GM21619 (cell line): ENCODE measurements at regions not wholly inside any gene's neighbourhood (a gene's known extent, or its start where the extent isn't known, plus 50 kb on each side); places are given as distances from the start of the nearest gene placed in this dataset.
"Not testable (repeated sequence)": the region's sequence is repeated elsewhere in the genome, so short reads cannot be mapped to it uniquely, and the experiment has no call there.

ENCODE experiments used
- ATAC-seq: cut with Tn5 transposase; IDR thresholded peaks from one replicate; pipeline ENCODE4 v1.9.1; 2021; ENCODE audit not compliant: unreplicated experiment

DNA sequence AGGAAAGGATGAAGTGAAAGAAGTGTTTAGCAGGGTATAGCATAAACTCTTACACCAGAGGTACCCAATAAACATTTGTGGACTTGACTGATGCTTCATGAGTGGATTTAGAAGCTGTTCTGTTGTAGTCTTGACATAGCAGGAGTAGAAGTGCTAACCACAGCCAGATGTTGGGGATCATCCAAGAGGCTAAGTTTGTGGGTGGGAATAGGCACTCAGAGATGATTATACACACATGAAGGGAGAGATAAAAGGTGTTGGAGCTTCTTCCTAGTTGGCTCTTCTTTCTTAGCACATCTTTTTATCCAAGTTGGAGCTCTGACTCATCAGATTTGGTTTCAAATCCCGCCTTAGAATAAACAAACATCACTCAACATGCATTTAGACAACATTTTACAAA lies 166.7 kb upstream of the E2F7 start:
- ATAC-seq = no peak

DNA sequence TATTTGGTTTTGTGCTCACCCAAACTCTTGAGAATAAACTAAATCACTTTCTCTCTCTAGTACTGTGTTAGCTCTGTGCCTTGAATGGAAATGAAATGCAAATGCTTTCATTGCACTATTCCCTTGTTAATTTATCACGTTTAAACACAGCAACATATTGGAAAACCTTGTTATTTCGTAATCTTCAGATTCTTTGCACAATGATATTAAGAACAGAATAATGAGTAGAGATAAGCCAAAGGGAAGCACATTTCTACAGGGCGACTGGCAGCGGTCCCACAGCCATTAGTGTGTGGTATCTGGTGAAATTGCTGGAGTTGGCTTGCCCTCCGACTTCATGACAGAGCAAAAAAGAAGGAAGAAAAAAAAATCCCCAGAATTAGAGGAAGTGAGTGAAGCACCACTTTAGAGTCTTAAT lies 166.1 kb upstream of the E2F7 start:
- no peak for ATAC-seq

- no peak for ATAC-seq
Observed at GRCh38 chr12:77229640-77230442, 164.5 kb upstream of the E2F7 start.

DNA sequence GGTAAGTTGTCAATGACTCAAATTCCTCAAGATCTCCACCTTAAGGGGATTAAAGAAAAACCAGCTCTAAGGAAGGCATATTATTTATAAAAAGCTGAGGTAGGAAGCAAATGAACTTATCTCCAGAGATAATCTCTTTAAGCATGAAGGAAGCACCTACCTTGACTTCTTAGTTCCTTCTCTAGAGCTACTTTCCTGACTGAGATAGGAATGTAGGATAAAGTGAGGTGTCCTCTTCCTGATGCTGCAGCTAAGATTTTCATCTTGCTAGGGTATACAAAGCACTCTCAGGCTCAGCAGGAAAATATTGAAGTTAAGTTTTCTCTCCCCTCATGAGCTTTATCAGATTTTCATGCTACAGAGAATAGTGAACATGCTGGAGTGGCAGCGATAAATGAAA lies 163.0 kb upstream of the E2F7 start:
- ATAC-seq = no peak

- no peak for ATAC-seq
Observed at GRCh38 chr12:77226368-77226767, 161.0 kb upstream of the E2F7 start.

DNA sequence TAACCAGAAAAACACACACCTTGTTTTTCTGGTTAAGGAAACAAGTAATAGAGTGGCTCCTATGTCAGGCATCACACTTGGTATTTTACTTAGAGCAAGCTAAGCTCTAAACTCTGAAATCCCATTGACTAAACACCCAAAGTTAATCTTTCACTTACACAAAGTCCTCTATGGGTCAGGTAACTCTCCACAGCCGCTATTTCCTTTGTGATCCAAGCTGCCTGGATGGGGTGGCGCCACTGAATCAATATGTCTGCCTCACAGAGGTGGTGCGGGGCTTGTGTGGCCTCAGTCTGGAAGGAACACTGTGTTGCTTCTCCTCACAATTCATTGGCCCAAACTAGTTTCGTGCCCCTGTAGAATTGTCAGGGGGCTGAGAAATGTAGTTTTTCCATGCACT lies 160.0 kb upstream of the E2F7 start:
- ATAC-seq = no peak

- no peak for ATAC-seq
Observed at GRCh38 chr12:77224346-77224745, 159.0 kb upstream of the E2F7 start.

- ATAC-seq = no peak
Observed at GRCh38 chr12:77222336-77222735, 157.0 kb upstream of the E2F7 start.

GRCh38 chr12:77220586-77220985 lies 155.2 kb upstream of the E2F7 start:
- no peak for ATAC-seq

DNA sequence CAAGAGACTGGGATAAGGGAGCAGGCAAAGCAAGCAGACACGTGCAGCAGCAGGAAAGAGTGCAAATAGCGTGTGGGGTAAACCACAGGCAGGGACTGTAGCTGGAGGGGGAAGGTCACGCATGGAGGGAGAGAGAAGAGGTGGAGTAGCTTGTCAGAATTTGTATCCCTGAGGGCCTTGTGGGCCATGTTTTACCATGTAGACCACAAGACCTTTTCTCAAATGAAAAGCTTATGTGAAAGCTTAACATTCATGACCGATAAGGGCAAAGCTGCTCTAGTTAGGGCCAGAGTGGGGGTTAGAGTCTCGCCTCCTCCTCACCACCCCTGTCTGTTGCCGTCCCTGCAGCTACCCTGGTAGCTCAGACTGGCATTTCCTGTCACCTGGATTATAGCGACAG lies 152.9 kb upstream of the E2F7 start:
- ATAC-seq = no peak

DNA sequence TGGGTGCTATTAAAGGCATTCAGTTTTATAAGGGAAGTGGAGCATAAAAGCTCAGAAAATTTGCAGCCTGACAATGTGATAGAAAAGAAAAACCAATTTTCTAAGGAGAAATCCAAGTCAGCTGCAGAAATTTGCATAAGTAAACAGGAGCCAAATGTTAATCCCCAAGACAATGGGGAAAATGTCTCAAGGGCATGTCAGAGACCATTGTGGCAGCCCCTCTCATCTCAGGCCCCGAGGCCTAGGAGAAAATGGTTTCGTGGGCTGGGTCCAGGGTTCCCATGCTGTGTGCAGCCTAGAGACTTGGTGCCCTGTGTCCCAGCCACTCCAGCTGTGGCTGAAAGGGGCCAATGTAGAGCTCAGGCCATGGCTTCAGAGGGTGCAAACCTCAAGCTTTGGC lies 150.8 kb upstream of the E2F7 start:
- ATAC-seq = not testable (repeated sequence)

GRCh38 chr12:77214136-77214535 lies 148.8 kb upstream of the E2F7 start:
- ATAC-seq = no peak

GRCh38 chr12:77213319-77213718 lies 147.9 kb upstream of the E2F7 start:
- no peak for ATAC-seq

GRCh38 chr12:77210724-77211123 lies 145.4 kb upstream of the E2F7 start:
- no peak for ATAC-seq

- ATAC-seq = no peak
Observed at GRCh38 chr12:77204083-77204482, 138.7 kb upstream of the E2F7 start.

- ATAC-seq = no peak
Observed at GRCh38 chr12:77202457-77203060, 137.2 kb upstream of the E2F7 start.

- no peak for ATAC-seq
Observed at GRCh38 chr12:77189901-77190416, 124.6 kb upstream of the E2F7 start.

DNA sequence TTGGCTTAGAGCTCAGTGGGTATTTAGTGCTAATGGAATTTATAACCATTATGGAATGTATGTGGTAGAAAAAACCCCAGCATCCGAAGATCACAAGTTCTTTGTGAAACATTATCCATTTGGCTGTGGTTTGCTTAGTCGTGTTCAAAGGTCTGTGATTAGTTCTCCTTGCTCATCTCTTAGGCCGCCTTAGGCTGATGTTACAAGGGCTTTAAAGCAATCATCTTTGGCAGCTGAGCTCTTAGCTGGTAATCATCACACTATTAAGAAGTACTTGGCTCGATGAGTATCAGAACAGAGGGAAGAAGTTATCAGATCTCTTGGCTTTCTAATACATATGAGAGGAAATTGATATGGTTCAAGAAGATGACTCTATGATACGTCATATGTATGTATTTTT lies 124.1 kb upstream of the E2F7 start:
- ATAC-seq = no peak

DNA sequence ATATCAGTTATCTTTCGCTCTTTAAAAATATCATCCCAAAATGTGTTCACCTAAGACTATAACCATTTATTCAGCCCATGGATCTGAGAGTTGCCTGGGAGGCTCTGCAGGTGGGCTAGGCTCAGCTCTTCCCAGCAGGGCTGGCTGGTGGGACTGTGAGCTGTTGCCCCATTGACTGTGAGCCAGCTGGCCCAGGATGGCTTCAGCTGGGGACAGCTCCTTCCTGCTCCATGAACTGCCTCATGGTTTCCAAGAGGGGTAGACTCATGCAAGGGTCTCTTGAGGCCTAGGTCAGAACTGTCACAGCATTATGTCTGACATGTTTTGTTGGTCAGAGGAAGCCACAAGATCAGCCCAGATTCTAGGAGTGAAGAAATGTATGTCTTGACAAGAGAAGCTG lies 114.1 kb upstream of the E2F7 start:
- ATAC-seq = no peak

- no peak for ATAC-seq
Observed at GRCh38 chr12:77167801-77168200, 102.4 kb upstream of the E2F7 start.

- ATAC-seq = no peak
Observed at GRCh38 chr12:77166696-77167095, 101.3 kb upstream of the E2F7 start.
